Parathyroid adenoma (tissue), 2 donors: ENCODE measurements at regions not wholly inside any gene's neighbourhood (a gene's known extent, or its start where the extent isn't known, plus 50 kb on each side); places are given as distances from the start of the nearest gene placed in this dataset.

ENCODE experiments used
- H2AFZ ChIP-seq: fragments of 300-600 bp; sonication (generic); one replicate; pipeline ENCODE4 v1.7.0; 2017; ENCODE audit warnings: antibody characterized with exemption, mild to moderate bottlenecking
- H3K27ac ChIP-seq: fragments of 300-600 bp; sonication (generic); one replicate; pipeline ENCODE4 v1.7.0; 2017
- H3K27me3 ChIP-seq: fragments of 300-600 bp; sonication (generic); one replicate; pipeline ENCODE4 v1.7.0; 2017; ENCODE audit warnings: low read length; ENCODE audit not compliant: control insufficient read depth, insufficient read depth
- H3K36me3 ChIP-seq: fragments of 300-600 bp; sonication (generic); one replicate; pipeline ENCODE4 v1.7.0; 2017; ENCODE audit warnings: low read length; ENCODE audit not compliant: control insufficient read depth, insufficient read depth
- H3K4me1 ChIP-seq: fragments of 300-600 bp; sonication (generic); one replicate; pipeline ENCODE4 v1.7.0; 2017; ENCODE audit warnings: control low read depth
- H3K4me2 ChIP-seq: fragments of 300-600 bp; sonication (generic); one replicate; pipeline ENCODE4 v1.7.0; 2017; ENCODE audit warnings: low read length
- H3K4me3 ChIP-seq: fragments of 300-600 bp; sonication (generic); one replicate; pipeline ENCODE4 v1.7.0; 2017; ENCODE audit warnings: low read depth, low read length
- H3K79me2 ChIP-seq: fragments of 300-600 bp; sonication (generic); one replicate; pipeline ENCODE4 v1.7.0; 2017; ENCODE audit warnings: control low read depth
- H3K9ac ChIP-seq: fragments of 300-600 bp; sonication (generic); one replicate; pipeline ENCODE4 v1.7.0; 2017; ENCODE audit warnings: mild to moderate bottlenecking
- H3K9me3 ChIP-seq: fragments of 300-600 bp; sonication (generic); one replicate; pipeline ENCODE4 v1.7.0; 2017; ENCODE audit warnings: low read length; ENCODE audit not compliant: control insufficient read depth
- TF ChIP-seq, protein P1 (sequence below): fragments of 300-600 bp; sonication (generic); IDR thresholded peaks from one replicate; pipeline ENCODE4 v1.7.0; 2017; ENCODE audit warnings: antibody characterized with exemption, mild to moderate bottlenecking
- donor health status: primary hyperparathyroidism.

DNA sequence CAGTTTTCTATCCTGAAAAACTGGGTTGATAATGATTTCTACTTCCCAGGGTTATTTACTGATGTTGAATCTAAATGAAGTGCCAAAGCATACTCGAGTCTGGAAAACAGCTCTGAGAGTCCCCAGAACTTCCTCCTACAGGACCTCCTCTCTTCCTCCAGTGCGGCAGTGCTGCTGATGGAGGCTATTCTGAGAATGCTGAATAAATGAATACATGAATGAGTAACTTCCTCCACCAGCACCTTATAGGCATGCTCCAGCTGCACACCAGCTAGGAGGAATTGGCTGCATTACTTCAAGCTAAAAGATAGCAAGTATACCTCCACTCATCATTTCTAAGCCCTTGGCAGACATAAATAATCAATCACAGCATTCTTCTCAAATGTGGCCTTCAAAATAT lies 448.8 kb upstream of the CCDC196 start:
- no peaks in the 10 kb centered on the region for H3K27me3 ChIP-seq
- H3K9ac ChIP-seq = no peak overlapping the region
- H3K4me2 ChIP-seq = no peak overlapping the region
- H3K4me1 ChIP-seq = no peaks in the 10 kb centered on the region
- H2AFZ ChIP-seq = no peak overlapping the region
- H3K27ac ChIP-seq = no peak overlapping the region
- no peaks in the 10 kb centered on the region for H3K9me3 ChIP-seq
- TF ChIP-seq, protein P1, sequence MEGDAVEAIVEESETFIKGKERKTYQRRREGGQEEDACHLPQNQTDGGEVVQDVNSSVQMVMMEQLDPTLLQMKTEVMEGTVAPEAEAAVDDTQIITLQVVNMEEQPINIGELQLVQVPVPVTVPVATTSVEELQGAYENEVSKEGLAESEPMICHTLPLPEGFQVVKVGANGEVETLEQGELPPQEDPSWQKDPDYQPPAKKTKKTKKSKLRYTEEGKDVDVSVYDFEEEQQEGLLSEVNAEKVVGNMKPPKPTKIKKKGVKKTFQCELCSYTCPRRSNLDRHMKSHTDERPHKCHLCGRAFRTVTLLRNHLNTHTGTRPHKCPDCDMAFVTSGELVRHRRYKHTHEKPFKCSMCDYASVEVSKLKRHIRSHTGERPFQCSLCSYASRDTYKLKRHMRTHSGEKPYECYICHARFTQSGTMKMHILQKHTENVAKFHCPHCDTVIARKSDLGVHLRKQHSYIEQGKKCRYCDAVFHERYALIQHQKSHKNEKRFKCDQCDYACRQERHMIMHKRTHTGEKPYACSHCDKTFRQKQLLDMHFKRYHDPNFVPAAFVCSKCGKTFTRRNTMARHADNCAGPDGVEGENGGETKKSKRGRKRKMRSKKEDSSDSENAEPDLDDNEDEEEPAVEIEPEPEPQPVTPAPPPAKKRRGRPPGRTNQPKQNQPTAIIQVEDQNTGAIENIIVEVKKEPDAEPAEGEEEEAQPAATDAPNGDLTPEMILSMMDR = no peak
- H3K36me3 ChIP-seq = no peaks in the 10 kb centered on the region
- no peaks in the 10 kb centered on the region for H3K79me2 ChIP-seq
- no peak overlapping the region for H3K4me3 ChIP-seq

DNA sequence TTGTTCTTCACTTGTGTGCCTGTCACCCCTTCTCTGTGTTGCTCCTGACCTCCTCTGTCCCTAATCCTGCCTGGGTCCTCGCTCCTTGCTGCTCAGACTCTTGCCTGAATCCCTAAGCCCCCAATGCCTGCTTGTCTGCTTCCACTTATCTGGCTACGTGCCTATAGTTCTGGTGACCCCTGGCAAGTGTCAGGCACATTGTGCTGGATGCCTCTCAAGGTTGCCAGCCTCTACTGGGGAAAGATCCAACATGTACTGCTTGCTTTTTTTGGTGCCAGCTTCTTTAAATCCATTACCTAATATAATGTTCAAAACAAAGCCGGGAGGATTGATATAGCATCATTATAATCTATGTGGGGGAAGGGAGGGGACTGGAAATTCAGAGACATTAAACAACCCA lies 448.0 kb upstream of the CCDC196 start:
- Histone ChIP-seq H2AFZ (no peak overlapping the region), H3K79me2 (no peaks in the 10 kb centered on the region), H3K36me3 (no peaks in the 10 kb centered on the region), H3K27me3 (no peaks in the 10 kb centered on the region), H3K4me1 (no peaks in the 10 kb centered on the region), H3K4me3 (no peak overlapping the region), H3K4me2 (no peak overlapping the region), H3K27ac (no peak overlapping the region), H3K9me3 (no peaks in the 10 kb centered on the region), H3K9ac (no peak overlapping the region)
- TF ChIP-seq, protein P1 = no peak

DNA sequence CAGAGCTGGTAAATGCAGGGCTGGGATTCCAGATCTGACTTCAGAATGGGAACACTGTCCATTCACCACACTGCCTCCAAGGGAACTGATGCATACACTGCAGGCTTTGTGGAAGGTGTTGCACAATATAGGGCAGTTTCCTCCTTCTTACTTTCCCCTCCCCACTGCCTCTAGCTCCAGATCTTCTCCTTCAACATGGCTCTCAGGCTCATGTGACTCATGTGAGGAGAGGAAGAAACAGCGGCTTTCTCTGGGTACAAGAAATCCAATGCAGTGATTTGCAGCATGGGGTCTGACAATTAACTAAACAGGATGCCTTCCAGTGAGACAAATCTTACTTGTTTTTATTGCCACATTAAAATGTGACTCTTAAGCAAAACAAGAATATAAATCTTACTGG lies 447.6 kb upstream of the CCDC196 start:
- no peaks in the 10 kb centered on the region for H3K79me2 ChIP-seq
- H3K9me3 ChIP-seq = no peaks in the 10 kb centered on the region
- H3K4me2 ChIP-seq = no peak overlapping the region
- H3K9ac ChIP-seq = no peak overlapping the region
- TF ChIP-seq, protein P1 = no peak
- no peaks in the 10 kb centered on the region for H3K36me3 ChIP-seq
- H2AFZ ChIP-seq = no peak overlapping the region
- no peaks in the 10 kb centered on the region for H3K4me1 ChIP-seq
- H3K27me3 ChIP-seq = no peaks in the 10 kb centered on the region
- no peak overlapping the region for H3K27ac ChIP-seq
- H3K4me3 ChIP-seq = no peak overlapping the region

DNA sequence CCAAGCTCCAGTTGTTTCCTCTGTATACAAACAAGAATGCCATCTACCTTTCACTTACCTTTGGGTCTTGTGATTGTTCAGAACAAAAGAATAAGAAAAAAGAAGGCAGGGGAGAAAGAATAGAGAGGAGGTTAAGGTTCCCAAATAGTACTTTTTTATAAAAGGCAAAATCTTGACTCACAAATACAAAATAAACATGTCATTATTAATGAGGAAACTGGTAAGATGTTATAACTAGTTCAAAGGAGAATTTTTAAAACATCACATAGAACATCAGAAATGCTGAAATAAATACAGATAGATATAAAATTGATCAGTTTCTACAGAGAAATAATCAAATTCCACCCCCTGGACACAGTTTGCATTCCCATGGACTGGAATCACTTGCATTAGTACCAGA lies 446.7 kb upstream of the CCDC196 start:
- Histone ChIP-seq H3K27me3 (no peaks in the 10 kb centered on the region), H3K79me2 (no peaks in the 10 kb centered on the region), H3K4me2 (no peak overlapping the region), H3K36me3 (no peaks in the 10 kb centered on the region), H3K4me3 (no peak overlapping the region), H3K9ac (no peak overlapping the region), H2AFZ (no peak overlapping the region), H3K27ac (no peak overlapping the region), H3K9me3 (no peaks in the 10 kb centered on the region), H3K4me1 (no peaks in the 10 kb centered on the region)
- TF ChIP-seq, protein P1 = no peak

DNA sequence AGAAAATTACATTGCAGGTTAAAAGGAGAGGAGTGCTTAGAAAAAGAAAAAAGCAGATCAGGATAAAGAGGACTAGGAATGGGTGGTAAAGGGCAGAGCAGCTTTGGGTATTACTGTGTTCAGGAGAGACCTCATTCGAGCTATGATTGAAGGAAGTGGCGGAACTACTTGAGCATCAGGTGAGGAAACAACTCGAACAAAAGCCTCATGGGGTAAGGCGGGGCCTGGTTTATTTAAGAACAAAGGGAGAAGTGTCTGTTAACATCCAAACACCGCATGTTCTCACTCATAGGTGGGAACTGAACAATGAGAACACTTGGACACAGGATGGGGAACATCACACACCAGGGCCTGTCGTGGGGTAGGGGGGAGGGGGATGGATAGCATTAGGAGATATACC lies 444.6 kb upstream of the CCDC196 start:
- Histone ChIP-seq H3K4me1 (no peaks in the 10 kb centered on the region), H3K9me3 (no peaks in the 10 kb centered on the region), H3K79me2 (no peaks in the 10 kb centered on the region), H3K4me2 (no peak overlapping the region), H3K27me3 (no peaks in the 10 kb centered on the region), H3K36me3 (no peaks in the 10 kb centered on the region), H3K27ac (no peak overlapping the region), H3K4me3 (no peak overlapping the region), H3K9ac (no peak overlapping the region), H2AFZ (no peak overlapping the region)
- TF ChIP-seq, protein P1 = no peak
